Mesodermal cell (in vitro differentiated cells): ENCODE measurements at regions not wholly inside any gene's neighbourhood (a gene's known extent, or its start where the extent isn't known, plus 50 kb on each side); places are given as distances from the start of the nearest gene placed in this dataset.

ENCODE experiments used
- H3K27ac ChIP-seq: 2 replicates; pipeline ENCODE4 v1.7.0; 2013; ENCODE audit warnings: mild to moderate bottlenecking, low read depth, low read length, moderate library complexity; ENCODE audit not compliant: severe bottlenecking
- H3K36me3 ChIP-seq: 2 replicates; pipeline ENCODE4 v1.7.1; 2013; ENCODE audit warnings: mild to moderate bottlenecking, low read length, moderate library complexity; ENCODE audit not compliant: control insufficient read depth, insufficient read depth
- H3K4me1 ChIP-seq: one replicate; pipeline ENCODE4 v1.7.1; 2013; ENCODE audit warnings: mild to moderate bottlenecking, low read length; ENCODE audit not compliant: insufficient read depth, control insufficient read depth, poor library complexity, severe bottlenecking
- H3K4me3 ChIP-seq: 2 replicates; pipeline ENCODE4 v1.7.0; 2013; ENCODE audit warnings: low read length, control low read depth, mild to moderate bottlenecking; ENCODE audit not compliant: insufficient read depth, poor library complexity, severe bottlenecking; ENCODE audit errors: extremely low read depth
- H3K9me3 ChIP-seq: 2 replicates; pipeline ENCODE4 v1.7.1; 2013; ENCODE audit warnings: mild to moderate bottlenecking, low read length, moderate library complexity; ENCODE audit not compliant: control insufficient read depth
- WGBS, 2 experiments: methylation state at CpG; one replicate each; pipeline ENCODE4 v1.1.5; 2013; ENCODE audit warnings: missing lambda C conversion rate in 2 of 2; ENCODE audit not compliant: insufficient coverage in 2 of 2; 5-methylcytosine and 5-hydroxymethylcytosine counted together

- no peaks in the 10 kb centered on the region for H3K9me3 ChIP-seq
- no peak overlapping the region for H3K4me3 ChIP-seq
- no peaks in the 10 kb centered on the region for H3K4me1 ChIP-seq
- H3K27ac ChIP-seq = no peak overlapping the region
- H3K36me3 ChIP-seq = no peaks in the 10 kb centered on the region
- 84 to 89% methylated on average over 6 of the region's 7 CpGs for WGBS, 2 experiments
These were observed 201.6 kb upstream of the PLXNA2 start for GRCh38 chr1:208445758-208446203.

DNA sequence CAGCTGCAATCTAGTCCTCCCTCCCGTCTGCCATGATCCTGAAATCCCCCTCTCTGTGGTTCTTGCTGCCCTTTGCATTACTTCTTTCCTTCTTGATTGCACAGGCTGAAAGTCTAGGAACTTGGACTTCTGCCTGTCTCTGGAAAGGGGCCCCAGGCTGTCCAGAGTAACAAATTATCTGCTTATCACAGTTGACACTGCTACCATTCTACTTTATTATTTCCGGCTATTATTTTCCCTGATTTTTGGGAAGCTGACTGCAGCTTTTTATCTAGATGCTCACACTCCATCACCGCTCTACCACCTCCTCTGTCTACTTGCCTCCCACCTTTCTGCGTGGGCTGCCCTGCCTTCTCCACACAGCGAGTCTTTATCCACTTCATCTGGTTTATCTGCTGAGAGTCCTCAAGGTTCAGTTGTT, 202.1 kb upstream of the PLXNA2 start:
- Histone ChIP-seq H3K4me1 (no peaks in the 10 kb centered on the region), H3K9me3 (no peaks in the 10 kb centered on the region), H3K4me3 (no peak overlapping the region), H3K27ac (no peak overlapping the region), H3K36me3 (no peaks in the 10 kb centered on the region)
- 91 to 95% methylated on average over 5 of the region's 5 CpGs for WGBS, 2 experiments

DNA sequence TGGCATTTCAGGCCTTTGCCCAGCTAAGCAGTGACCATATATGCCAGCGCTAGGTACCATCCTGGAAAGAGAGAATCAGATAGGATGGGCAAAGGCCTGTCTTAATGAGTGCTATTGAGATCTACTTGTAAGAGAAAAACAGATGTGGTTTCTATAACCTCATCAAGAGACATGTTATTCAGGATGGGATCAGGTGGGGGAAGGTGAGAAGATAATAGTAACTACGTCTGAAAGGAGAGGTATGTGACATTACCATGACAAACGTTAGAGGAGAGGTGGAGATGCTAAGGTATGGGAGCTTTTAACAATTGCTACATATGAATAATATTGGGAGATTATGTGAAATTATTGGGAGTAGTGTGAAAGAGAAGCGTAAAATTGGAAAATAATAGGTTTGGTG, 204.2 kb upstream of the PLXNA2 start:
- WGBS, 2 experiments = 83 to 89% methylated on average over 2 to 3 of the region's 4 CpGs
- Histone ChIP-seq H3K9me3 (no peaks in the 10 kb centered on the region), H3K4me1 (no peaks in the 10 kb centered on the region), H3K4me3 (no peak overlapping the region), H3K27ac (no peak overlapping the region), H3K36me3 (no peaks in the 10 kb centered on the region)

DNA sequence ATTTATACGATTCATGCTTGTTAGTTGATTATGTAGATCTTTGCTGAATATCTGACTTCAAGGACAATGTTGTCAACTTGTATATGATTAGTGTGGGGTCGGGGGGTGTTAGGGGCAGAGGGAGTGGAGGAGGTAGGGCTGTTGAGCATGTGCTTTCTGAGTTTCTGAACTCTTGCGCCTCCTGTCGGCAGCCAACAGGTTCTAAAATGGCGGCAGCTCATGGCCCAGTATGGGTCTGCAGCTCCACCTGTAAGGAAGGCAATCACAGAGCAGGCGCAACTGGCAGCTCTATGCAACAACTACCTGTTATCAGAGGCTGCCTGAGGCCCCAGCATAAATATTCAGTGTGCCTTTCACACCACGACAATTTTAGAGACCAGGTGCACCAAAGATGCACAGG, 205.8 kb upstream of the PLXNA2 start:
- no peaks in the 10 kb centered on the region for H3K9me3 ChIP-seq
- no peak overlapping the region for H3K27ac ChIP-seq
- 90 to 95% methylated on average over 5 to 6 of the region's 7 CpGs for WGBS, 2 experiments
- no peaks in the 10 kb centered on the region for H3K4me1 ChIP-seq
- H3K4me3 ChIP-seq = no peak overlapping the region
- no peaks in the 10 kb centered on the region for H3K36me3 ChIP-seq

GRCh38 chr1:208450958-208451357, 206.8 kb upstream of the PLXNA2 start:
- H3K36me3 ChIP-seq = no peaks in the 10 kb centered on the region
- no peak overlapping the region for H3K4me3 ChIP-seq
- no peak overlapping the region for H3K27ac ChIP-seq
- no peaks in the 10 kb centered on the region for H3K9me3 ChIP-seq
- WGBS, 2 experiments = 81 to 86% methylated on average over 7 to 9 of the region's 10 CpGs
- peaks cover 5% of the 10 kb centered on the region for H3K4me1 ChIP-seq

- Histone ChIP-seq H3K27ac (no peak overlapping the region), H3K4me3 (no peak overlapping the region), H3K9me3 (no peaks in the 10 kb centered on the region), H3K4me1 (peaks cover 6% of the 10 kb centered on the region), H3K36me3 (no peaks in the 10 kb centered on the region)
- WGBS, 2 experiments = no CpG with 5 or more reads among the region's 3 CpGs
These were observed 211.6 kb upstream of the PLXNA2 start for GRCh38 chr1:208455821-208456220.

- Histone ChIP-seq H3K9me3 (no peaks in the 10 kb centered on the region), H3K36me3 (no peaks in the 10 kb centered on the region), H3K4me3 (no peak overlapping the region), H3K4me1 (peaks cover 6% of the 10 kb centered on the region), H3K27ac (no peak overlapping the region)
- no CpG with 5 or more reads among the region's 2 CpGs for WGBS, 2 experiments
These were observed 212.3 kb upstream of the PLXNA2 start for GRCh38 chr1:208456487-208456886.

DNA sequence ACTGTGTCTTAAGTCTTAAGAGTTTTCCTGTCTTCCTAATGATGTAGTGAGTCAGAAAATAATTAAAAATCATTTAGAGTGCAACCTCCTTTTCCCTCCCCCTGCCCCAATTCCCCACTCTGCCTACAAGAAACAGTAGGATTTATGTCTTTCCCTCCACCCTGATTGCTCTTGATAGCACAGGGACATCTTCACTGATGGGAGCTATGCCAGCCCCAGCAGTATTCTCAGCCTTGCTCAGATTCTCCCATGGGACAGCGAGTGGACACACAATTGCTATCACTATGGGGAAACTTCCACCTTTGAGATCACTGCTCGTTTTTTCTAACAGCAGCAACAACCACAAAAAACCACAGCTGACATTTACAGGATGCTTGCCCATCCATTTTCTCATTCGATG, 216.6 kb upstream of the PLXNA2 start:
- H3K36me3 ChIP-seq = no peaks in the 10 kb centered on the region
- no peak overlapping the region for H3K27ac ChIP-seq
- no peak overlapping the region for H3K4me3 ChIP-seq
- H3K9me3 ChIP-seq = no peaks in the 10 kb centered on the region
- peaks cover 2% of the 10 kb centered on the region for H3K4me1 ChIP-seq
- 83 to 84% methylated on average over 3 of the region's 3 CpGs for WGBS, 2 experiments

DNA sequence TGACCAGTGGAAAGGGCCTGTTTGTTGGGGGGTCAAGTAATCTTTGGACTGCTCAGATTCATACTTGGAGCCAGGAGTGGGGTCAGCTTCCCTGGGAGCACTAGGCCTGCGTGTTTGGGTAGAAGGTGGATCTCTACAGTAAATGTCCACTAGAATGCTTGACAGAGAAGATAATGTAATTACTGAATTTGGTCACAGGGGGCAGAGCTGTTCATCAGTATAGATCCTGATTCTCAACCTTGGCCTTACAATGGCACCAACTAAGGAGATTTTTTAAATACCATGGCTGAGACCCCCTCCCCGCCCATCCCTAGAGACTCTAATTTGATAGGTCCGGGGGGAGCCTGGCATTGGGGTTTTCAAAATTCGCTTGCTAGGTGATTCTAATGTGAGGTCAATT, 217.5 kb upstream of the PLXNA2 start:
- no peak overlapping the region for H3K27ac ChIP-seq
- no peaks in the 10 kb centered on the region for H3K36me3 ChIP-seq
- no peaks in the 10 kb centered on the region for H3K9me3 ChIP-seq
- H3K4me1 ChIP-seq = no peaks in the 10 kb centered on the region
- H3K4me3 ChIP-seq = no peak overlapping the region
- WGBS, 2 experiments = 81 to 88% methylated on average over 2 to 3 of the region's 4 CpGs

- Histone ChIP-seq H3K4me1 (peaks cover 3% of the 10 kb centered on the region), H3K4me3 (no peak overlapping the region), H3K27ac (no peak overlapping the region), H3K9me3 (no peaks in the 10 kb centered on the region), H3K36me3 (no peaks in the 10 kb centered on the region)
- 94 to 95% methylated on average over 4 to 6 of the region's 6 CpGs for WGBS, 2 experiments
These were observed 218.6 kb upstream of the PLXNA2 start for GRCh38 chr1:208462761-208463160.

DNA sequence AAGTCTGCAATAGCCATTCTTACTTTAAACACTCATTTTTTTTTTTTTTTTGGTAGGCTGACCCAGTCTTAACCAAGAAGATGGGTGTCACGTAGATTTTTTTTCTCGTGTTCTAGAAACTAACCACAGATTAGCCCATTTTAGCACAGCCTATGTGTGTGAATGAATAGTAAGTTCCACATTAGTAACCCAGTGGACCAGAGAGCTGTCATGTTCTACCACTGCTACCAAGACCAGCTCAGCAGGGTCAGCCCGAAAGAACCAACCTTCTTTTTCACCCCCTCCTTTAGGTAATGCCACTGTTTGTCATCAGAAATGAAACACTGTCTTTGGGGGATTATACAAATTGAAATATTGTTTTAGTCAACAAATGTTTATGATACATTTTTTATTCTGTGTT, 221.1 kb upstream of the PLXNA2 start:
- H3K36me3 ChIP-seq = no peaks in the 10 kb centered on the region
- H3K9me3 ChIP-seq = no peaks in the 10 kb centered on the region
- WGBS, 2 experiments = no CpG with 5 or more reads among the region's 3 CpGs
- H3K4me3 ChIP-seq = no peak overlapping the region
- no peak overlapping the region for H3K27ac ChIP-seq
- peaks cover 3% of the 10 kb centered on the region for H3K4me1 ChIP-seq
